BLaER1 (cell line): ENCODE measurements at regions not wholly inside any gene's neighbourhood (a gene's known extent, or its start where the extent isn't known, plus 50 kb on each side); places are given as distances from the start of the nearest gene placed in this dataset.
"Not testable (repeated sequence)": the region's sequence is repeated elsewhere in the genome, so short reads cannot be mapped to it uniquely, and the experiment has no call there.

Source experiments
- H3K27ac ChIP-seq: shearing (Covaris generic); formaldehyde crosslinking; 2 replicates; pipeline ENCODE4 v1.8.1; 2022
- H3K27me3 ChIP-seq: shearing (Covaris generic); formaldehyde crosslinking; 2 replicates; pipeline ENCODE4 v1.8.1; 2022
- H3K36me3 ChIP-seq: shearing (Covaris generic); formaldehyde crosslinking; 2 replicates; pipeline ENCODE4 v1.8.1; 2022
- H3K4me1 ChIP-seq: shearing (Covaris generic); formaldehyde crosslinking; 2 replicates; pipeline ENCODE4 v1.8.1; 2022
- H3K4me2 ChIP-seq: shearing (Covaris generic); formaldehyde crosslinking; 2 replicates; pipeline ENCODE4 v1.8.1; 2022
- H3K4me3 ChIP-seq: shearing (Covaris generic); formaldehyde crosslinking; 2 replicates; pipeline ENCODE4 v1.8.1; 2022
- H3K9ac ChIP-seq: shearing (Covaris generic); formaldehyde crosslinking; 2 replicates; pipeline ENCODE4 v1.8.1; 2022
- H3K9me3 ChIP-seq: shearing (Covaris generic); formaldehyde crosslinking; 2 replicates; pipeline ENCODE4 v1.8.1; 2022
- H4K20me1 ChIP-seq: shearing (Covaris generic); formaldehyde crosslinking; 2 replicates; pipeline ENCODE4 v1.8.1; 2022
- Cebpa-rat ChIP-seq: shearing (Covaris generic); IDR thresholded peaks from 2 replicates; pipeline ENCODE4 v1.8.1; 2022

- no peak for TF ChIP-seq Cebpa-rat
- no peak overlapping the region for H3K9ac ChIP-seq
- H3K27ac ChIP-seq, result no peak overlapping the region
- H3K4me3 ChIP-seq, result no peak overlapping the region
- H4K20me1 ChIP-seq, result no peaks in the 10 kb centered on the region
- H3K9me3 ChIP-seq, result peaks cover 9% of the 10 kb centered on the region; the same call in 1 of the 2 replicates
- no peaks in the 10 kb centered on the region for H3K4me1 ChIP-seq
- H3K4me2 ChIP-seq, result no peak overlapping the region
- no peaks in the 10 kb centered on the region for H3K36me3 ChIP-seq
- H3K27me3 ChIP-seq, result no peaks in the 10 kb centered on the region
Measured at GRCh38 chr3:78090382-78090781, 1050.5 kb downstream of the ROBO2 start.

- Histone ChIP-seq H3K9ac (no peak overlapping the region), H3K27me3 (no peaks in the 10 kb centered on the region), H3K4me3 (no peak overlapping the region), H3K4me2 (no peak overlapping the region), H3K9me3 (peaks cover 9% of the 10 kb centered on the region; the same call in 1 of the 2 replicates), H3K36me3 (no peaks in the 10 kb centered on the region), H4K20me1 (no peaks in the 10 kb centered on the region), H3K27ac (no peak overlapping the region), H3K4me1 (no peaks in the 10 kb centered on the region)
- TF ChIP-seq Cebpa-rat, result no peak
Measured at GRCh38 chr3:78091478-78092119, 1051.7 kb downstream of the ROBO2 start.

- H3K9ac ChIP-seq, H3K36me3 ChIP-seq, H3K9me3 ChIP-seq, H4K20me1 ChIP-seq, H3K4me3 ChIP-seq, H3K4me1 ChIP-seq, H3K27me3 ChIP-seq, H3K4me2 ChIP-seq, H3K27ac ChIP-seq: not testable (repeated sequence)
Measured at GRCh38 chr3:78092574-78092973, 1052.7 kb downstream of the ROBO2 start.

DNA sequence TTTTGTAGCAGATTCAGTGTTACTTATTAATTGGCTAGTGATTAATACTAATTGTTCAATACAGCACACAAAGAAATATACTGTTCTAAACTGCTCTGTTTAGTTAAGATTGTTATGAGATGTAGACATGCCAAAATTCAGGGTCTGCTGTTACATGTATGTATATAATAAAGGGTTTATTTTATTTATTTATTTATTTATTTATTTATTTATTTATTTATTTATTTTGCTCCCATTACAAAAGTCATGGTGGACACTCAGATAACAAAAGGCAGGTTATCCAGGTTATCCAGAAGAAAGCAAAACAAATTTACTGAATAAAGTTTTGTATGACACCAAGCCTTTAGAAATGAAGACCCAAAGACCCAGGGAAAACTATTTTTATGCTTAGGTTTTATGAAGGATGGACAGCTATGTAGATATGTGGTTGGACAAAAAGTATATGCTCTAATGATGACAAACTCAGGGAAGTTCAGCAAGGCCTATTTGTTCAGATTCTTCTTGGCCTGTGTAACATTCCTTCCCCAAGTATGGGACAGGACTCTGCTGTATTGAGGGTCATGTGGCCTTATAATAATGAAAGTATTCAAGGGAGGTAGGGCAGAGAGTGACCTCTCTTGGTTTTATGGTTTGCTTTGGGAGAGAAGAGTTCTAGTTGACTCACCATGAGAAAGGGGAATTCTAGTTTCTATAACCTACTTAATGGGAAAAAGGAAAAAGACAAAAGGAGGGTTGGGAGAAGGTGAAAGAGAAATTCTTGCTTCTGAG lies 1056.8 kb downstream of the ROBO2 start:
- TF ChIP-seq Cebpa-rat, result no peak
- Histone ChIP-seq H3K27ac (no peak overlapping the region), H3K27me3 (no peaks in the 10 kb centered on the region), H4K20me1 (no peaks in the 10 kb centered on the region), H3K4me1 (no peaks in the 10 kb centered on the region), H3K9me3 (peaks cover 9% of the 10 kb centered on the region; the same call in 1 of the 2 replicates), H3K4me3 (no peak overlapping the region), H3K9ac (no peak overlapping the region), H3K36me3 (no peaks in the 10 kb centered on the region), H3K4me2 (no peak overlapping the region)

GRCh38 chr3:78098367-78098766 lies 1058.5 kb downstream of the ROBO2 start:
- H3K4me3 ChIP-seq, result no peak overlapping the region
- no peaks in the 10 kb centered on the region for H3K36me3 ChIP-seq
- no peaks in the 10 kb centered on the region for H3K4me1 ChIP-seq
- H3K27me3 ChIP-seq, result no peaks in the 10 kb centered on the region
- H3K9ac ChIP-seq, result no peak overlapping the region
- no peaks in the 10 kb centered on the region for H4K20me1 ChIP-seq
- no peak overlapping the region for H3K4me2 ChIP-seq
- no peak for TF ChIP-seq Cebpa-rat
- no peak overlapping the region for H3K27ac ChIP-seq
- peaks cover 9% of the 10 kb centered on the region; the same call in 1 of the 2 replicates for H3K9me3 ChIP-seq

DNA sequence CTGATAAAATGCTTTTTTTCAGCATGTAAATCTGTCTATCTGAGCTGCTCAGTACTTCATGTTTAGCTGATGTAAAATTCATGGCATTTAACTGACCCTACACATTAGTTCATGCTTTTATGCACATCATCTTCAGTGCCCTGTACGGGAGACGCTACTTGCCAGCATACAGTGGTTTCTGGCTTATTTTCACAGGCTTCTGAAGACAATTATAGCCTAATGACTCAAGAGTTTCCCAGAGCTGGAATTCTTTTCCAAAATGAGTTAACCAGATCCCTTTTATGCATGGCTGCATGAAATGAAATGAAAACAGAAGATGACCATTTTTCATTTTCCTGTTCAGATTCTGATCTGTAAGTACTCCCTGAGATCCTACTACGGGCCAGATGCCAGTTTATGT lies 1061.5 kb downstream of the ROBO2 start:
- TF ChIP-seq Cebpa-rat, result no peak
- H3K27me3 ChIP-seq, result no peaks in the 10 kb centered on the region
- H4K20me1 ChIP-seq, result no peaks in the 10 kb centered on the region
- no peaks in the 10 kb centered on the region for H3K36me3 ChIP-seq
- no peak overlapping the region for H3K9ac ChIP-seq
- no peak overlapping the region for H3K4me3 ChIP-seq
- no peak overlapping the region for H3K4me2 ChIP-seq
- H3K9me3 ChIP-seq, result no peaks in the 10 kb centered on the region
- H3K27ac ChIP-seq, result no peak overlapping the region
- H3K4me1 ChIP-seq, result no peaks in the 10 kb centered on the region

DNA sequence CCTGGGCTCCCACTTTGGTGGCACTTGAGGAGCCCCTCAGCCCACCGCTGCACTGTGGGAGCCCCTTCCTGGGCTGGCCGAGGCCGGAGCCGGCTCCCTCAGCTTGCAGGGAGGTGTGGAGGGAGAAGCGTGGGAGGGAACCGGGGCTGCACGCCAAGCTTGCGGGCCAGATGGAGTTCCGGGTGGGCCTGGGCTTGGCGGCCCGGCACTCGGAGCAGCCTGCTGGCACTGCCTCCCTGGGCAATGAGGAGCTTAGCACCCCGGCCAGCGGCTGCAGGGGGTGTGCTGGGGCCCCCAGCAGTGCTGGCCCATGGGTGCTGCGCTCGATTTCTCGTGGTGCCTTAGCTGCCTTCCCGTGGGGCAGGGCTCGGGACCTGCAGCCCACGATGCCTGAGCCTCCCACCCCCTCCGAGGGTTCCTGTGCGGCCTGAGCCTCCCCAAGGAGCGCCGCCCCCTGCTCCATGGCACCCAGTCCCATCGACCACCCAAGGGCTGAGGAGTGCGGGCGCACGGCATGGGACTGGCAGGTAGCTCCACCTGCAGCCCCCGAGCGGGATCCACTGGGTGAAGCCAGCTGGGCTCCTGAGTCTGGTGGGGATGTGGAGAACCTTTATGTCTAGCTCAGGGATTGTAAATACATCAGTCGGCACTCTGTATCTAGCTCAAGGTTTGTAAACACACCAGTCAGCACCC lies 1068.5 kb downstream of the ROBO2 start:
- not testable (repeated sequence) for H3K4me1 ChIP-seq, H3K36me3 ChIP-seq, H3K9me3 ChIP-seq, H3K27me3 ChIP-seq, H3K27ac ChIP-seq, H3K9ac ChIP-seq, H4K20me1 ChIP-seq, H3K4me3 ChIP-seq, H3K4me2 ChIP-seq

DNA sequence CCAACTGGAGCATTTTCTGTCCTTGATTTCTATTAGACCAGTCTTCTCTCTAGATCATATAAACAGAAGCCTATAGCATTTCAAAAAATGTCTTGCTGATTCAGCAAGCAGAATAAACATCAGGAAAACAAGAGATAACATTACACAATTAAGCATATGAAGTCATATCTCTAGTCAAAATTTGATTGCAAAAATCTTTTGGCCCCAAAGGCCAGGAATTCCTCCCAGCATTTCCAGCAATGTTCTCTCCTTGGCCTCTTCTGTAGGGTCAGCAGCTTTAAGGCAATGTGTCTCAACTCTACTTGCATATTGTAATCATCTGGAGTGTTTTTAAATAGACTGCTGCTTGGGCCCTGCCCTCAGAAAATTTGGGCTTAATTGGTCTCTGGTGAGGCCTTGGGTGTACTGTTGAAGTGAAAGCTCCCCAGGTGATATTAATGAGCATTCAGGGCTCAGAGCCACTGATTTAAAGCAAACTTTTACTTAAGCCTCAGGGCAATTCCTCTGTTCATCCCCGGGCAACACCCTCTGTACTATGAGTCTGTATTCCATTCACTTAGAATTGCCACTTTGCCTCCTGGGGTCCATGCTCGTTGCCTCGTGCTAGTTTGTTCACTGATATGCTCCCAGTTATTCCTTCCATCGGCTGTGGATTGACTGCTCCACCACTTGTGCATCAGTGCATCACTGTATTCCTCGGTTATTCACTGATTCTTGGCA lies 1072.6 kb downstream of the ROBO2 start:
- Histone ChIP-seq H4K20me1 (no peaks in the 10 kb centered on the region), H3K9ac (no peak overlapping the region), H3K4me3 (no peak overlapping the region), H3K27me3 (no peaks in the 10 kb centered on the region), H3K4me1 (no peaks in the 10 kb centered on the region), H3K36me3 (no peaks in the 10 kb centered on the region), H3K4me2 (no peak overlapping the region), H3K9me3 (peaks cover 8% of the 10 kb centered on the region; the same call in 1 of the 2 replicates), H3K27ac (no peak overlapping the region)
- no peak for TF ChIP-seq Cebpa-rat

DNA sequence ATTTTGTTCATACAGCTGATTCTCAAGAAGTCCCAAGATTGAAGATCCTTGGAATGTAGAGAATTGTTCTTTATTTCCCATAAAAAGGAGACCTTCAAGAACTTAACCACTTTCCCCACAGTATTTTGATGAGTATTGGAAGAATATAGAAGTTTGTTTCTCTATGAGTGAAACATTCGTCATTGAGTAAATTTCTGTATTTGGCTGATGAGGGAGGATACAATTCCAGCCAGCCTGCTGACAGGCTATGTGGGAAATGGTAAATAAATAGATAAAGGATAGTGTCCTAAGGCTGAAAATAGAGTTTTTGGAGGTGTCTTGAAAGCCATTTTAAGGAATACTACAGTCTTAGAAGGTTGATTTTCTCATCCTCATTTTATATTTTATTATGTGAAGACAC lies 1076.1 kb downstream of the ROBO2 start:
- Histone ChIP-seq H3K4me1 (no peaks in the 10 kb centered on the region), H3K9ac (no peak overlapping the region), H3K36me3 (no peaks in the 10 kb centered on the region), H3K9me3 (no peaks in the 10 kb centered on the region), H3K27me3 (no peaks in the 10 kb centered on the region), H4K20me1 (no peaks in the 10 kb centered on the region), H3K4me3 (no peak overlapping the region), H3K27ac (no peak overlapping the region), H3K4me2 (no peak overlapping the region)
- no peak for TF ChIP-seq Cebpa-rat

DNA sequence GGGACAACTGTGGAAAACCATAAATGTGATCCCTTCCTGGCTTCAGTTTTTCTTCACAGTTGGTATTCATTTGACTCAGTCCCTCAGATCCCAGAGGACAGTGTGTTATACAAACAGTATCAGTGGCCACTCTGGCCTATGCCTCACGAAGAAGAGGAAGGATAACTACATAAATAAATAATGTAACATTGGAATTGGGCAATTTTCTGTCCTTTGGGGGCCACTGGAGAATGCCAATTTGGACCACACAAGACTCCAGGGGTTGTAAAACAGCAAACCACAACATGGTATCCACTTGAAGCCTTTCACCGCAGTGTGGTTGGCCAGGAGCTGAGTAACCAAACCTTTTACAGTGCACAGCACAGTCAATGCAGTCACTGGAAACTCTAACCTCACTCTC lies 1077.0 kb downstream of the ROBO2 start:
- Histone ChIP-seq H3K4me3 (no peak overlapping the region), H3K4me1 (no peaks in the 10 kb centered on the region), H3K9me3 (no peaks in the 10 kb centered on the region), H4K20me1 (no peaks in the 10 kb centered on the region), H3K27me3 (no peaks in the 10 kb centered on the region), H3K36me3 (no peaks in the 10 kb centered on the region), H3K27ac (no peak overlapping the region), H3K4me2 (no peak overlapping the region), H3K9ac (no peak overlapping the region)
- no peak for TF ChIP-seq Cebpa-rat
